GM18498 (cell line): ENCODE measurements at regions not wholly inside any gene's neighbourhood (a gene's known extent, or its start where the extent isn't known, plus 50 kb on each side); places are given as distances from the start of the nearest gene placed in this dataset.
A peak's percentile ranks its signal among the peaks of the same experiment; 100 is the strongest.

Experiments
- ATAC-seq: cut with Tn5 transposase; IDR thresholded peaks from one replicate; pipeline ENCODE4 v1.9.1; 2021; ENCODE audit warnings: mild to moderate bottlenecking, moderate library complexity; ENCODE audit not compliant: unreplicated experiment

DNA sequence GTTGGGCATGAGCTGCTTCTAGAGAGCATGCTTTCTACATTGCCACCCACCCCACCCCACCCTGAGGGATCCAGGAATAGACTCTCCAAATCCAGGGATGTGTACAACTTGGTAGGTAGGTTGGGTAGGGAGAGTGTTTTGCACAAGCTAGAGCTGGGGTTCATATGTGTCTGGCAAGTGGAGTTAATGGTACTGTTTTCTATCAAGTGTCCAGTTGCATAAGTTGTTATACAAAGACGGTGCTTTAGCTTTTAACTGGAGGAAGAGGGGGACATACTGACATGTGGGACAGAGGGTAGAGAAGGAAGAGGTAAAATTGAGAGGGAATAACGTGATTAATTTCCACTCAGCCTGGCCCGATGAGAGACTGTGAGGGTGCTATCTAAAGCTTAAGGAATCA, 51.0 kb upstream of the TNC start:
- no peak for ATAC-seq

- ATAC-seq = no peak
Measured at GRCh38 chr9:115170358-115171073, 52.6 kb upstream of the TNC start.

GRCh38 chr9:115171921-115172388, 54.0 kb upstream of the TNC start:
- ATAC-seq = no peak

DNA sequence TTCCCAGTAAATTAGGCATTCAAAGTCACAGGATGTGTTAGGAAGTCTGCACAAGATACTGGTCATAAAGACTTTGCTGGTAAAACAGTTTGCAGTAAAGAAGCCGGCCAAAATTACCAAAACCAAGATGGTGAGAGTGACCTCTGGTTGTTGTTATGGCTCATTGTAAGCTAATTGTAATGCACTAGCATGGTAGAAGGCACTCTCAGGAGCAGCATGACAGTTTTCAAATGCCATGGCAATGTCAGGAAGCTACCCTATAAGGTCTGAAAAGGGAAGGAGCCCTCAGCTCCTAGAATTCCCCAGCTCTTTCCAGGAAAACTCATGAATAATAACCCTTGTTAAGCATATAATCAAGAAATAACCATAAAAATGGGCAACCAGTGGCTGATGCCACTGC, 64.3 kb upstream of the TNC start:
- ATAC-seq = no peak

GRCh38 chr9:115183436-115183835, 65.5 kb upstream of the TNC start:
- no peak for ATAC-seq

DNA sequence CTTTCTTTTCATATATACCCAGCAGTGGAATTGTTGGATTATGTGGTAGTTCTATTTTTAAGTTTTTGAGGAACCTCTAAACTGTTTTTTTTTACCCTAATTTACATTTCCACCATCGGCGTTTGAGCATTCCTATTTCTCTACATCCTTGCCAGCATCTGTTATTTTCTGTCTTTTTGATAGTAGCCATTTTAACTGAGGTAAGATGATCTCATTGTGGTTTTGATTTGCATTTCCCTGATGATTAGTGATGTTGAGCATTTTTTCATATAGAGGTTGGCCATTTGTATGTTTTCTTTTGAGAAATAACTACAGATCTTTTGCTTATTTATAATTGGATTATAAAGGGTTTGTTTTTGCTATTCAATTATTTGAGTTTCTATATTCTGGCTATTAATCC, 71.7 kb upstream of the TNC start:
- no peak for ATAC-seq

DNA sequence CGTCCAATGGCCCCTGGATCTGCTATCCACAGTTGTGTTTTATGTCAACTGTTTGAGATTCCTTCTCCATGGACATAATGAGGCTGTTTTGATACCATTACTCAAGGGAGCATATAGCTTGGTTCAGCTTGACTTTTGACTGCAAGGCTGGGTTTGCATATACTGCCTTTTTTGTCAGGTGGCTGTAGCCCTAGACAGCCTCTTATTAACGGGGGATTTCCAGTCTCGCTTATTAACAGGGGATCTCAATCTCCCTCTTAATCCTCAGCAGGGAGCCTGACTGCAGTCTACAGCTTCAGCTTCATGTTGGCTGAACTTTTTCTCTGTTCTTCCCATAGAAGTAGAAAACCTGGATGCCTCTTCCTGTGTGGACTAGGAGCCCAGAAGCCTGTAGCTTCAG, 73.7 kb upstream of the TNC start:
- ATAC-seq = no peak

DNA sequence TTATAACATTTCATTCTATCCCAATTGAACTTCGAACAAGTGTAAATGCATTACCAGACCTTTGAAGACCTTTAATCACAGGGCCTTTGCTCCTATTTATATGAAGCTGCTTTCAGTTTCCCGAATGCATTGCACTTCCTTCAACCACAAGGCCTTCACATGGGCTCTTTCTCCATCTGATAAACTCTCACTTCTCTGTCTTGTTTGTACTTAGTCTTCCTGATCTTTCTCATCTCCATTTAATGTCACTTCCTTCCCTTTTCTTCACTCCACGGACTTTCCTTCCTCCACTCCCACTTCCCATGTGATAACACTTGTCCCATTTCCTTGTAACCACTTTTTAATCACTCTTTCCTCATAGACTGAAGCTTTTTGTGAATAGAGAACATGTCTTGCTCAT, 74.3 kb upstream of the TNC start:
- peak; percentile 47 for ATAC-seq

DNA sequence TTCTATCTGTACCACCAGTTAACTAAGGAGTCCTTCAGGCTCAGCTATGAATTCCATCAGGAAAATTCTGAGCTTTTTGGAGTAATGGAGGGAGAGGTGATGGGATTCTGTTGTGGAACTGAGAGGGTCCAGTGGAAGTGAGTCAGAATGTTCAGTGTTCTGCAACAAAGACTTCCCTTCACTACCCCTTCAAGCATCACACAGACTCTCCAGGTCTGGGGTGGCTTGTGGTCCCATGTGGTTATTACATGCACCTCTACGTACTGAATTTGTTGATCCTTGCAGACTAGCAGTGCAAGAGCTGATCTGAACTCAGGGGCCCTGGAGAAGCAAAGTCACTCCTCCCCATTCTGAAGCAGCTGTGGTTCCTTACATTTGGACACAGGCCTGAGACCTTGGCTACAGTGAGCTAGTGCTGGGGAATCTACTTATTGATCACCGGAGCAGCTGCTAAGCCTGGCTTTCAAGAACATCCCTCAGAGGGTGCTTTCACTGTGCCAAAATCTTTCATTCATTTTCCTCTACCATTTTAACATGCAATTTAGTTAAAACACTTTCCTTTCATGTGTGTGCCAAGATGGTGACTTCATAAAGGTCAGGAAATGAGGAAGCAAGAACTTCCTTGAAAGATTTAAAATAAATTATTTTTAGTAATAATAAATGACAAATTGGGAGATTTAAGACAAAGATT, 75.0 kb upstream of the TNC start:
- ATAC-seq = peak; percentile 72

DNA sequence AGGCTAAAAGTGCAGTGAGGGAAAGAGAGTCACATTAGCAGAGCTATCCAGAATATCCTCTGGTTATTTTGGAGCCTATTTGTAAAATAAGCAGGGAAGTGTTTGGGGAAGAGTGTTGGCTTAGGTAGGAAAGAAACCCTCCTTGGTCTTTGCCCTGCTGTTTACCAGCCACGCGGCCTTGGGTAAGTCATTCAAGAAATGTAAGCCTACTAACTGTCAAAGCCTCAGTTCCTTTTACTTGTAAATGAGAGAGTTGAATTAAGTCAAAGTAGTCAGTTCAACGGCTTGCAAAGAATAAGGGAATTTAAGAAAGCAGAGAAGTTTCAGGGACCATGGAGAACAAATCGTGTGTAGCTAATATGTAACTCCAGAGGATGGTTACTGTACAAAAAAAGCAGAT, 75.8 kb upstream of the TNC start:
- ATAC-seq = no peak

GRCh38 chr9:115194216-115194615, 76.3 kb upstream of the TNC start:
- no peak for ATAC-seq

GRCh38 chr9:115195912-115196311, 78.0 kb upstream of the TNC start:
- ATAC-seq = no peak

- no peak for ATAC-seq
Measured at GRCh38 chr9:115196919-115197318, 79.0 kb upstream of the TNC start.

GRCh38 chr9:115198001-115198400, 80.0 kb upstream of the TNC start:
- ATAC-seq = no peak

GRCh38 chr9:115200711-115201505, 83.0 kb upstream of the TNC start:
- no peak for ATAC-seq

GRCh38 chr9:115202181-115202580, 84.2 kb upstream of the TNC start:
- no peak for ATAC-seq

DNA sequence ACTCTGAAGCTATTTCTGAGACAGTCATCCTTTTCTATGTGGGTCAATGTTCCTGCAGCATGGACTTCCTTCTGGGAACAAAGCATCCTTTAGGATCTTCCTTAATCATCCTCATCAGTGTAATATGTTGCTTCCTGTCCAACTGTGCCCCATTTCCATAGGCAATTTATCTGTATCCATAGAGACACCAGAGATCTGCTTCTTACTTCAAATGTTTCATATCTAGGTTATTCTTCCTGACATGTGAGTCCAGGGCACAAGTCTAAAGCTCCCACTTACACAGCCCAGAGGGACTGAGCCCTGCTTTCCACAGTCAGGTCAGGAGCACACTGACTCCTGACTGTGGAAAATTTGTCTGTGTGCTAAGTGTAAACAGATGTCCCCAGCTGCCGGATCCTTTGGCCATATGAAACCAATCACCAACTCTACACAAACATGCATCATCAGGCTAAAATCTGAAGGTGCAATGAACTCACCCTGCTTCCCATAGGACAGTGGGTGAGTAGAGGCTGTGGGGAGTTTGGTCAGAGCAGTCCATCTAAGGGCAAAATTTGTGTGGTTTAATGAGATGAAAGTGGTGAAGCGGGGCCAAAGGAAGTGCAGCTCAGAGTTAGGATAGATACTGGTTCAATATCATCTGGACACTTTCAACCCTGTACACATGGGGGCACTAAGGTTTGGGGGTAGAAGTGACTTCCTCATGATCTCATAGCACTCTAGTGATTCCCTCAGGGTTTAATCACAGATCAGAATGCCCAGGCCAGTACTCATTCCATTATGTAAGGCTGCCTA, 85.2 kb upstream of the TNC start:
- no peak for ATAC-seq

- ATAC-seq = peak; percentile 41
Measured at GRCh38 chr9:115204904-115205453, 87.0 kb upstream of the TNC start.

DNA sequence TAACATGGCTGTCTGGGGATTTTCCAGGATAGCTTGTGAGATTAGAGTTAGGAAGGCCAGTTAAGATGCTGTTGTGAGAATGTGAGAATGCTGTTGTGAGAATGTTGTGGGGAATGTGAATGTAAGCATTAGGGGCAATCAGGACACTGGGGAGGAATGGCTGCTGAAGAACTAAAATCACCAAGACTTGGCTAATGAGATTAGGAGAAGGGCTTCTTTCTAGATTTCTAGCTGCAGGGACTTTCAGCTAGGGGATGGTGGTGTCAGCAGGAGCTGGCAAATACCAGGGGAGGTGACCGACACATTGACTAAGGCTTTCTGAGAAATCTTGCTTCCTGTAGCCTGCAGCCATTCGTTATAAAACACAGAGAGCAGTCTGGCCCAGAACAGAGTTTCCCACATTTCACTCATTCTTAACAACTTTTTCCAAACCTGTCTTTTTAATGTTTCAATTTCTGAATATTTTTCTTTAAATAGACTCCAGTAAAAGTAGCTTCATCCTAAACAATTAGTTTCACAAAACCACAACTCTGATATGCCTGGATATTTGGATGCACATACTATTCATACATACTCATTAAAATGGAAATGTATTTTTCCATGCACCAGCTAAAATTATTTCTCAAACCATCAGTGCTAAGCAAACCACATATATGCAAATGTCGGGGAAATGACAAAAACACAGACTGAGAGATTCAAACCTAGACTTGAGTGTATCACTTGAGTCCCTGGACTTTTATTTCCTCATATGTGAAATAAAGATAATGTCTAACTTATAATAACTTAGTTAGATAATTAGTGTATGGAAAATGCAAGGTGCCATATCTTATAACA, 89.3 kb upstream of the TNC start:
- peak; percentile 55 for ATAC-seq

GRCh38 chr9:115208501-115208900, 90.5 kb upstream of the TNC start:
- ATAC-seq = no peak
